GM06990 (cell line): ENCODE measurements at regions not wholly inside any gene's neighbourhood (a gene's known extent, or its start where the extent isn't known, plus 50 kb on each side); places are given as distances from the start of the nearest gene placed in this dataset.

Experiments used
- DNase-seq: peaks from one replicate; pipeline ENCODE4 v3.0.0-alpha.2; 2011; ENCODE audit not compliant: insufficient read length; ENCODE audit errors: extremely low read depth
- H3K27me3 ChIP-seq: replicated peaks from 2 replicates; pipeline ENCODE4 v1.6.0; 2011; ENCODE audit warnings: low read length; ENCODE audit not compliant: control insufficient read depth, insufficient read depth
- H3K36me3 ChIP-seq: 2 replicates; pipeline ENCODE4 v1.5.1; 2011; ENCODE audit warnings: low read length; ENCODE audit not compliant: control insufficient read depth, insufficient read depth
- H3K4me3 ChIP-seq: replicated peaks from 2 replicates; pipeline ENCODE4 v1.5.1; 2011; ENCODE audit warnings: low read depth, mild to moderate bottlenecking, control low read depth, low read length
- CTCF ChIP-seq: IDR thresholded peaks from 2 replicates; pipeline ENCODE4 v1.5.1; 2011; ENCODE audit warnings: low read length, control low read depth, mild to moderate bottlenecking, inconsistent platforms; ENCODE audit not compliant: insufficient read depth, poor library complexity, severe bottlenecking

GRCh38 chr1:30610917-30611316 is 112.5 kb downstream of the MATN1 start:
- Histone ChIP-seq H3K27me3 (no peaks in the 10 kb centered on the region; the same call in none of the 2 replicates), H3K4me3 (no peak overlapping the region), H3K36me3 (no peaks in the 10 kb centered on the region)
- no peak for DNase-seq
- TF ChIP-seq CTCF = no peak

- TF ChIP-seq CTCF = no peak
- H3K36me3 ChIP-seq = no peaks in the 10 kb centered on the region
- H3K27me3 ChIP-seq = no peaks in the 10 kb centered on the region; the same call in 1 of the 2 replicates
- no peak overlapping the region for H3K4me3 ChIP-seq
- no peak for DNase-seq
Measured at GRCh38 chr1:30609999-30610345, 113.4 kb downstream of the MATN1 start.

GRCh38 chr1:30609336-30609998 is 113.9 kb downstream of the MATN1 start:
- no peak for TF ChIP-seq CTCF
- H3K36me3 ChIP-seq = no peaks in the 10 kb centered on the region
- no peak for DNase-seq

DNA sequence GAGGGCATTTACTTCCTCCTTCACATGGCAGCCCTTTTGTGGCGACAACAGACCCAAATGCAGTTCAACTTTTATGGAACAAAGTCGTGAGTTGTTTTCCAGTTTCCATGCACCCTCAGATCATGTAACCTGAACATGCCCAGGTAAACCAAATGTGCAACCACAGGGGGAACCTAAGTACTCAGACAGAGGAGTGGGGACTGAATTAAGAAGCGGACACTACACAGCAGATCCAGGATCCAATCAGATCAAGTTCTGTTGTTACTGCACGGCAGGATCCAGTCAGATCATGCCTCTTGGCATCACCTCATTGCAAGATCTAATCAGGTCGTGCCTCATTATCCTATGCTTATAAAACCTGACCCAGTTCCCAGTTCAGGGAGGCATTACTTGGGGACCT is 115.7 kb downstream of the MATN1 start:
- no peak for TF ChIP-seq CTCF
- H3K27me3 ChIP-seq = no peaks in the 10 kb centered on the region; the same call in 1 of the 2 replicates
- no peak for DNase-seq

More at GRCh38 chr1:30609336-30609998, 113.9 kb downstream of the MATN1 start:
- H3K27me3 ChIP-seq = no peaks in the 10 kb centered on the region; the same call in 1 of the 2 replicates
- H3K4me3 ChIP-seq = no peak overlapping the region

GRCh38 chr1:30606166-30606565 is 117.2 kb downstream of the MATN1 start:
- TF ChIP-seq CTCF = no peak
- H3K27me3 ChIP-seq = no peaks in the 10 kb centered on the region; the same call in 1 of the 2 replicates

More for the DNA sequence above, 115.7 kb downstream of the MATN1 start:
- Histone ChIP-seq H3K36me3 (no peaks in the 10 kb centered on the region), H3K4me3 (no peak overlapping the region)

More at GRCh38 chr1:30606166-30606565, 117.2 kb downstream of the MATN1 start:
- no peak for DNase-seq
- H3K36me3 ChIP-seq = no peaks in the 10 kb centered on the region
- H3K4me3 ChIP-seq = no peak overlapping the region
